IMR-90 (cell line): ENCODE measurements at regions not wholly inside any gene's neighbourhood (a gene's known extent, or its start where the extent isn't known, plus 50 kb on each side); places are given as distances from the start of the nearest gene placed in this dataset.

Source experiments
- ATAC-seq: fragments of 200-7000 bp; cut with Tn5 transposase; 2 replicates; pipeline ENCODE4 v1.9.1; 2020; ENCODE audit warnings: low read depth, mild to moderate bottlenecking, moderate library complexity
- BruUV-seq: library from RNA; stranded (reverse); fragments of 400-500 nt; replicated peaks from 2 replicates; lab custom pipeline; 2021; lab: Mats Ljungman, UMichigan
- CTCF ChIA-PET: fragments of 300-600 bp; formaldehyde crosslinking; extraction: SDS; loops from one replicate; lab custom pipeline; 2021; ENCODE audit warnings: antibody characterized with exemption; lab: Yijun Ruan, JAX
- POLR2A ChIA-PET: fragments of 300-600 bp; sonication (Branson Sonifier 250); formaldehyde crosslinking; loops from one replicate; lab custom pipeline; 2022; ENCODE audit warnings: antibody characterized with exemption; ENCODE audit not compliant: unreplicated experiment; lab: Charles Lee
- DNase-seq: peaks from one replicate; pipeline ENCODE4 v3.0.0; 2013
- H2AFZ ChIP-seq: replicated peaks from 2 replicates; pipeline ENCODE3; 2013; ENCODE audit warnings: low read length, mild to moderate bottlenecking; ENCODE audit not compliant: poor library complexity
- H2AK5ac ChIP-seq: 2 replicates; pipeline ENCODE4 v1.6.1; 2013; ENCODE audit warnings: low read depth, low read length, inconsistent platforms
- H2AK9ac ChIP-seq: replicated peaks from 2 replicates; pipeline ENCODE3; 2013; ENCODE audit warnings: mild to moderate bottlenecking, low read depth, low read length, moderate library complexity; ENCODE audit not compliant: poor library complexity
- H2BK120ac ChIP-seq: 2 replicates; pipeline ENCODE4 v1.6.1; 2013; ENCODE audit warnings: low read depth, low read length, inconsistent platforms
- H2BK15ac ChIP-seq: 3 replicates; pipeline ENCODE4 v1.6.1; 2013; ENCODE audit warnings: low read depth, low read length, inconsistent platforms
- H2BK20ac ChIP-seq: 2 replicates; pipeline ENCODE4 v1.6.1; 2013; ENCODE audit warnings: low read depth, mild to moderate bottlenecking, inconsistent platforms, low read length, moderate library complexity
- H2BK5ac ChIP-seq: 2 replicates; pipeline ENCODE4 v1.6.1; 2013; ENCODE audit warnings: mild to moderate bottlenecking, low read depth, low read length, inconsistent platforms; ENCODE audit not compliant: poor library complexity, severe bottlenecking
- H3K14ac ChIP-seq: replicated peaks from 2 replicates; pipeline ENCODE4 v1.6.1; 2013; ENCODE audit warnings: low read depth, low read length, inconsistent platforms
- H3K18ac ChIP-seq: 2 replicates; pipeline ENCODE4 v1.6.1; 2013; ENCODE audit warnings: low read depth, low read length, control low read depth
- H3K23ac ChIP-seq: 2 replicates; pipeline ENCODE4 v1.6.1; 2013; ENCODE audit warnings: low read depth, low read length, inconsistent platforms
- H3K27ac ChIP-seq: 2 replicates; pipeline ENCODE4 v1.5.1; 2013; ENCODE audit warnings: mild to moderate bottlenecking, control low read depth, low read length; ENCODE audit not compliant: insufficient read depth
- H3K27me3 ChIP-seq: 2 replicates; pipeline ENCODE4 v1.6.1; 2013; ENCODE audit warnings: low read length; ENCODE audit not compliant: control insufficient read depth, insufficient read depth
- H3K36me3 ChIP-seq: 2 replicates; pipeline ENCODE4 v1.6.1; 2013; ENCODE audit warnings: low read length, mixed read lengths; ENCODE audit not compliant: control insufficient read depth, insufficient read depth
- H3K4ac ChIP-seq: 2 replicates; pipeline ENCODE4 v1.6.1; 2013; ENCODE audit warnings: low read depth, low read length, inconsistent platforms
- H3K4me1 ChIP-seq: 2 replicates; pipeline ENCODE4 v1.6.1; 2013; ENCODE audit warnings: low read length, mixed read lengths; ENCODE audit not compliant: control insufficient read depth, insufficient read depth
- H3K4me2 ChIP-seq: 2 replicates; pipeline ENCODE4 v1.6.1; 2013; ENCODE audit warnings: low read depth, mild to moderate bottlenecking, control low read depth, low read length, moderate library complexity
- H3K4me3 ChIP-seq: 2 replicates; pipeline ENCODE4 v1.5.1; 2013; ENCODE audit warnings: low read depth, mild to moderate bottlenecking, control low read depth, low read length, moderate library complexity; ENCODE audit not compliant: insufficient read depth
- H3K56ac ChIP-seq: 2 replicates; pipeline ENCODE4 v1.6.1; 2013; ENCODE audit warnings: low read length, inconsistent platforms; ENCODE audit not compliant: insufficient read depth; ENCODE audit errors: extremely low read depth
- H3K79me1 ChIP-seq, 2 experiments: 2 replicates each; pipeline ENCODE4 v1.6.1; 2013; ENCODE audit warnings: low read length in 2 of 2, inconsistent platforms in 1 of 2, low read depth in 1 of 2
- H3K9ac ChIP-seq: 2 replicates; pipeline ENCODE4 v1.6.1; 2013; ENCODE audit warnings: low read depth, low read length, control low read depth
- H3K9me1 ChIP-seq: 2 replicates; pipeline ENCODE4 v1.6.1; 2013; ENCODE audit warnings: low read length, inconsistent platforms; ENCODE audit not compliant: insufficient read depth
- H3K9me3 ChIP-seq: 2 replicates; pipeline ENCODE4 v1.6.1; 2013; ENCODE audit warnings: low read length; ENCODE audit not compliant: control insufficient read depth, insufficient read depth
- H4K20me1 ChIP-seq: 2 replicates; pipeline ENCODE4 v1.6.1; 2013; ENCODE audit warnings: low read length, inconsistent platforms; ENCODE audit not compliant: insufficient read depth
- H4K5ac ChIP-seq: 2 replicates; pipeline ENCODE4 v1.6.1; 2013; ENCODE audit warnings: mild to moderate bottlenecking, low read depth, low read length, control low read depth
- H4K8ac ChIP-seq, 2 experiments: 2 replicates each; pipeline ENCODE4 v1.6.1; 2013; ENCODE audit warnings: low read depth in 2 of 2, low read length in 2 of 2, control low read depth in 1 of 2, inconsistent platforms in 1 of 2
- H4K91ac ChIP-seq: 2 replicates; pipeline ENCODE4 v1.6.1; 2013; ENCODE audit warnings: low read depth, low read length, inconsistent platforms; ENCODE audit not compliant: insufficient read depth
- BHLHE40 ChIP-seq: fragments of 150-350 bp; IDR thresholded peaks from 2 replicates; pipeline ENCODE4 v1.6.1; 2016; ENCODE audit warnings: mild to moderate bottlenecking, low read depth, low read length
- CEBPB ChIP-seq: IDR thresholded peaks from 2 replicates; pipeline ENCODE4 v1.6.1; 2012; ENCODE audit warnings: low read depth, low read length, improper control_type of control experiment
- CHD1 ChIP-seq: IDR thresholded peaks from 2 replicates; pipeline ENCODE4 v1.6.1; 2012; ENCODE audit warnings: low read depth, low read length, improper control_type of control experiment
- FOS ChIP-seq: fragments of 150-350 bp; IDR thresholded peaks from 2 replicates; pipeline ENCODE4 v1.6.1; 2016; ENCODE audit warnings: low read depth, low read length
- MAFK ChIP-seq: IDR thresholded peaks from 2 replicates; pipeline ENCODE4 v1.6.1; 2012; ENCODE audit warnings: low read depth, low read length, improper control_type of control experiment
- NFE2L2 ChIP-seq: fragments of 150-350 bp; IDR thresholded peaks from 2 replicates; pipeline ENCODE4 v1.6.1; 2016; ENCODE audit warnings: low read depth, mild to moderate bottlenecking, low read length
- POLR2A ChIP-seq: IDR thresholded peaks from 2 replicates; pipeline ENCODE4 v1.6.1; 2012; ENCODE audit warnings: mild to moderate bottlenecking, low read depth, low read length
- RAD21 ChIP-seq: IDR thresholded peaks from 2 replicates; pipeline ENCODE4 v1.6.1; 2012; ENCODE audit warnings: low read length, improper control_type of control experiment
- RCOR1 ChIP-seq: IDR thresholded peaks from 2 replicates; pipeline ENCODE4 v1.6.1; 2012; ENCODE audit warnings: mild to moderate bottlenecking, low read length, improper control_type of control experiment; ENCODE audit not compliant: insufficient replicate concordance
- RFX5 ChIP-seq: IDR thresholded peaks from 2 replicates; pipeline ENCODE4 v1.8.0; 2012; ENCODE audit warnings: low read depth, mild to moderate bottlenecking, low read length, moderate library complexity
- WGBS, 2 experiments: methylation state at CpG; one replicate each; pipeline versions ENCODE4 v1.1.5 to v1.1.7; 2013; ENCODE audit warnings: missing lambda C conversion rate in 2 of 2; ENCODE audit not compliant: insufficient read length in 1 of 2; ENCODE audit errors: extremely low coverage in 2 of 2; 5-methylcytosine and 5-hydroxymethylcytosine counted together
- dilution Hi-C: fragments of 300-500 bp; cut with HindIII; formaldehyde crosslinking; loops from one replicate; pipeline ENCODE4 v1.14.3; 2018; ENCODE audit warnings: low sequenced_read_pairs; ENCODE audit not compliant: unreplicated experiment
- in situ Hi-C: fragments of 300-500 bp; cut with MboI; formaldehyde crosslinking; loops from 3 replicates; pipeline ENCODE4 v1.14.3; 2019; ENCODE audit warnings: low sequenced_read_pairs, inconsistent platforms, mixed read lengths
- intact Hi-C: fragments of 100-400 bp; cut with micrococcal nuclease; formaldehyde crosslinking; loops from 2 replicates; pipeline ENCODE4 v1.10.0; 2022
- TF ChIP-seq, protein P1 (sequence below): fragments of 150-350 bp; IDR thresholded peaks from 2 replicates; pipeline ENCODE4 v1.6.1; 2017; ENCODE audit warnings: mild to moderate bottlenecking, antibody characterized with exemption, low read length, low read depth
- TF ChIP-seq, protein P2 (sequence below): fragments of 150-350 bp; IDR thresholded peaks from 2 replicates; pipeline ENCODE4 v1.6.1; 2016; ENCODE audit warnings: low read depth, mild to moderate bottlenecking, low read length, moderate library complexity, borderline replicate concordance

GRCh38 chr3:153896197-153896596 is 225.0 kb upstream of the ARHGEF26 start:
- H3K9ac ChIP-seq, result no peak overlapping the region
- no peaks in the 10 kb centered on the region for H3K79me1 ChIP-seq
- H2BK20ac ChIP-seq, result no peak overlapping the region
- no peak overlapping the region for H3K56ac ChIP-seq
- no peaks in the 10 kb centered on the region for H4K20me1 ChIP-seq
- CTCF ChIA-PET, result no interaction called here
- no peak overlapping the region for H3K18ac ChIP-seq
- H3K27me3 ChIP-seq, result no peaks in the 10 kb centered on the region
- BruUV-seq, result no TSS peak
- no peaks in the 10 kb centered on the region for H3K9me3 ChIP-seq
- no CpG with 5 or more reads among the region's 2 CpGs for WGBS, 2 experiments
- no peak overlapping the region for H3K4me2 ChIP-seq
- no peak overlapping the region for H2AK9ac ChIP-seq
- dilution Hi-C loops, result no loop called here
- H3K9me1 ChIP-seq, result no peaks in the 10 kb centered on the region
- H4K91ac ChIP-seq, result no peak overlapping the region
- no peak overlapping the region for H3K14ac ChIP-seq
- H3K23ac ChIP-seq, result no peak overlapping the region
- no peaks in the 10 kb centered on the region for H3K36me3 ChIP-seq
- H3K4ac ChIP-seq, result no peak overlapping the region
- POLR2A ChIA-PET, result no interaction called here
- no peak overlapping the region for H2BK5ac ChIP-seq
- intact Hi-C loops, result no loop called here
- H3K27ac ChIP-seq, result no peak overlapping the region
- H2BK15ac ChIP-seq, result no peak overlapping the region
- ATAC-seq (no peak), DNase-seq (no peak)
- TF ChIP-seq, protein P1, sequence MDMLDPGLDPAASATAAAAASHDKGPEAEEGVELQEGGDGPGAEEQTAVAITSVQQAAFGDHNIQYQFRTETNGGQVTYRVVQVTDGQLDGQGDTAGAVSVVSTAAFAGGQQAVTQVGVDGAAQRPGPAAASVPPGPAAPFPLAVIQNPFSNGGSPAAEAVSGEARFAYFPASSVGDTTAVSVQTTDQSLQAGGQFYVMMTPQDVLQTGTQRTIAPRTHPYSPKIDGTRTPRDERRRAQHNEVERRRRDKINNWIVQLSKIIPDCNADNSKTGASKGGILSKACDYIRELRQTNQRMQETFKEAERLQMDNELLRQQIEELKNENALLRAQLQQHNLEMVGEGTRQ, result no peak
- TF ChIP-seq POLR2A (no peak), RFX5 (no peak), CEBPB (no peak), BHLHE40 (no peak), RAD21 (no peak), FOS (no peak), NFE2L2 (no peak), RCOR1 (no peak), MAFK (no peak), CHD1 (no peak)
- TF ChIP-seq, protein P2, sequence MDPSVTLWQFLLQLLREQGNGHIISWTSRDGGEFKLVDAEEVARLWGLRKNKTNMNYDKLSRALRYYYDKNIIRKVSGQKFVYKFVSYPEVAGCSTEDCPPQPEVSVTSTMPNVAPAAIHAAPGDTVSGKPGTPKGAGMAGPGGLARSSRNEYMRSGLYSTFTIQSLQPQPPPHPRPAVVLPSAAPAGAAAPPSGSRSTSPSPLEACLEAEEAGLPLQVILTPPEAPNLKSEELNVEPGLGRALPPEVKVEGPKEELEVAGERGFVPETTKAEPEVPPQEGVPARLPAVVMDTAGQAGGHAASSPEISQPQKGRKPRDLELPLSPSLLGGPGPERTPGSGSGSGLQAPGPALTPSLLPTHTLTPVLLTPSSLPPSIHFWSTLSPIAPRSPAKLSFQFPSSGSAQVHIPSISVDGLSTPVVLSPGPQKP, result no peak
- in situ Hi-C loops, result no loop called here
- no peak overlapping the region for H4K8ac ChIP-seq
- H2BK120ac ChIP-seq, result no peak overlapping the region
- no peak overlapping the region for H3K4me3 ChIP-seq
- H2AK5ac ChIP-seq, result no peak overlapping the region
- no peaks in the 10 kb centered on the region for H3K4me1 ChIP-seq
- H2AFZ ChIP-seq, result no peak overlapping the region
- H4K5ac ChIP-seq, result no peak overlapping the region
